ENCODE measurements at regions not wholly inside any gene's neighbourhood (a gene's known extent, or its start where the extent isn't known, plus 50 kb on each side); places are given as distances from the start of the nearest gene placed in this dataset.
"Not testable (repeated sequence)": the region's sequence is repeated elsewhere in the genome, so short reads cannot be mapped to it uniquely, and the experiment has no call there.

DNA sequence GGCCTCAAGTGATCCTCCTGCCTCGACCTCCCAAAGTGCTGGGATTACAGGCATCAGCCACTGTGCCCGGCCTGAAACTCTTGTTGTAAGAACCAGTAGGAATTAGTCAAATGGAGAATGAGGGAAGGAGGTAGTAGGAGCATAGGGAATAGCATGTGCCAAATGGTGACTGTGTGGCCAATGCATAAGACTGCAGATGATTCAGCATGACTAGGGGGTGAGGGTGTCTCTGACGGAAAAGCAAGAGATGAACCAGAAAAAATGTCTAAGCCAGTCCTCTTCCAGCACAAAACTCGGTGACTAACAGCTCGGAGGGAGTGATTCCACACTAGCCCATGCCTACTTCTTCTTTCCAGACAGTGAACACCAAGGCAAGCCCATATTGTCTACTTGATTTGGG lies 58.2 kb upstream of the DUSP21 start:
- DNase-seq (ENCODE audit: low read depth) = no peak

DNA sequence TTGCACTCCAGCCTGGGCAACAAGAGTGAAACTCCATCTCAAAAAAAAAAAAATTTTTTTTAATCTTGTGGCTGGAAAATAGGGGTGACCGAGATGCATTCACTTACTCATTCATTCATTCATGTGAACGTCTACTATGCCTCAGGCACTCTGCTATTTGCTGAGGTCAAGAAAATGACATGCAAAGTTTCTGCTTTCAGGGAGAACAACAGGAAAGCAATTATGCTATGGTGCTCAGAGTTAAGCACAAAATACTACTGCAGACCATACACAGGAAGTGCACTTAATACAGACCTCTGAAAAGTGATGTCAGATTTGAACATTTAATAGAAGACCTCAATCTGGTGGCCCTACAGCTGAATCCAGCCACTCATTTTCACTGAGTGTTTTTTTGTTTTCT lies 59.6 kb upstream of the DUSP21 start:
- no peak for DNase-seq (ENCODE audit: low read depth)

DNA sequence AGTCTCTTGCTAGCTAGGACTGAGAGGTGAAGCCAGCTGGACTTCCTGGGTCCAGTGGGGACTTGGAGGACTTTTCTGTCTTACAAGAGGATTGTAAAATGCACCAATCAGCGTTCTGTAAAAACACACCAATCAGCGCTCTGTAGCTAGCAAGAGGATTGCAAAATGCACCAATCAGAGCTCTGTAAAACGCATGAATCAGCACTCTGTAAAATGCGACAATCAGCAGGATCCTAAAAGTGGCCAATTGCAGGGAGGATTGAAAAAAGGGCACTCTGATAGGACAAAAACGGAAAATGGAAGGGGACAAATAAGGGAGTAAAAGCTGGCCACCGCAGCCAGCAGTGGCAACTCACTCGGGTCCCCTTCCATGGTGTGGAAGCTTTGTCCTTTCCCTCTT lies 65.6 kb upstream of the DUSP21 start:
- no peak for DNase-seq (ENCODE audit: low read depth)

DNA sequence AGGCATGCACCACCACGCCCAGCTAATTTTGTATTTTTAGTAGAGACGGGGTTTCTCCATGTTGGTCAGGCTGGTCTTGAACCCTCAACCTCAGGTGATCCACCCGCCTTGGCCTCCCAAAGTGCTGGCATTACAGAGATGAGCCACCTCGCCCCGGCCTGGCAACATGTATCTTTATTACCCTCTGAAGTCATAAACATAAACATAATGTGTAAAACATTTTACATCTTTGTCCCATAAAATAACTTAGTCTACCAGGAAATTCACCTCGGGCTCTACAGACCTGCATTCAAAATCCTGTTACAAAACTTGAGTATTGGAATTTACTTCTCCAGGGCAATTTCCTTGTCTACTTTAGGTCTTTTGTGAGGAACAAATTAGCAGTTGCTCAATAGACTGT lies 68.1 kb upstream of the DUSP21 start:
- DNase-seq (ENCODE audit: low read depth) = no peak

DNA sequence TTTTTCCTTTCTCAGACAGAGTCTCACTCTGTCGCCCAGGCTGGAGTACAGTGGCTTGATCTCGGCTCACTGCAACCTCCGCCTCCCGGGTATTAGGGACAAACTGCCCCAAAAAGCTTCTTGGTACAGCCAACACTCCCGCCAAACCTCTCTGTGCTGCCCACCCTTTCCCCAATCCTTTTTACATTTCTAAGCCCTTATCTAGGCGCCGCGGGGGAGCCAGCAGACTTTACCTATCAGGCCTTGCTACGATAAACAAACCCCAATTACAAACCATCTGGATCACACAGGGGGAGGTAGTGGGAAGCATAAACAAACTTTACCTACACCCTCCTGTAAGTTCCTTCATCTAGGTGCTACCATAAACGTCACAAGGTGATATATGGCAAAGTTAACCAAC lies 69.8 kb upstream of the DUSP21 start:
- DNase-seq (ENCODE audit: low read depth) = not testable (repeated sequence)

DNA sequence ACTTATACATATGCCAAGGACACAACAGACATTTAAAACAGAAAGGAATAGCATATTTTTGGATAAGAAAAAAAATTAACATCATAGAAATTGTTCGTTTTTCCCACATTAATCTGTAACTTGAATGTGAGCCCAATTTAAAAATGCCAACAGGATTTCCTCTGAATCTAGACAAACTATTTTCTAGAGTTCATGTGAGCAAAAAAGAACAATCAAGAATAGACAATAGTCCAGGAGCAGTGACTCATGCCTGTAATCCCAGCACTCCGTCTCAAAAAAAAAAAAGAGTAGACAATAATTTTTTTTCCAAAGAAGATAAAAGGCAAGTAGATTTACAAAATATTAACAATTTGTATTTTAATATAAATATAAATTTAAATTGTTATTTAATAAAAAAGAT lies 73.7 kb upstream of the DUSP21 start:
- no peak for DNase-seq (ENCODE audit: low read depth)

DNA sequence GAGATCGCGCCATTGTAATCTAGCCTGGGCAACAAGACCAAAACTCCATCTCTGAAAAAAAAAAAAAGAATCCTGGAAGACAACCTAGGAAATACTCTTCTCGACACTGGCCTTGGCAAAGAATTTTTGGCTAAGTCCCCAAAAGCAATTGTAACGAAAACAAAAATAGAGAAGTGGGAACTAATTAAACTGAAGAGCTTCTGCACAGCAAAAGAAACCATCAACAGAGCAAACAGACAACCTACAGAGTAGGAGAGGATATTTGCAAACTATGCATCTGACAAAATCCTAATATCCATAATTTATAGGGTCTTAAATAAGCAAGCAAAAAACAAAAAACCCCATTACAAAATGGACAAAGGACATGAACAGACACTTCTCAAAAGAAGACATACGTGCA lies 76.5 kb upstream of the DUSP21 start:
- DNase-seq (ENCODE audit: low read depth) = no peak

DNA sequence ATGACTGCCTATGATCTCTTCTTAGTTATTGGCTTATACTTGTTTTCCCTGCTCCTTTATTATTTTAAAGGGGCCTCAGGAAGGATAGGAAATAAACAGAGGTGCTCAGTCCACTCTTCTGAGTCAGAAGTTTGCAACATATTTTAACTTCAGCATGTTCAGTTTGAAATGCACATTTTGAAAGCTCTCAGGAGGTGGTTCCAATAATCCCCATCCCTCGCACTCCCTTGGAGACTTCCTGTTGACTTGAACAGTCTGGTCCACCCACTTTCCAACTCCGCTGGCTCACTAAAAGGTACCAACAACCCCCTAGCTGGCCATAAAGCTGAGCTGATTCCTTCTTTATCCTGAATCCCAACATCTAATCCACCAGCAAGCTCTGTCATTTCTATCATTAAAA lies 78.3 kb upstream of the DUSP21 start:
- no peak for DNase-seq (ENCODE audit: low read depth)

DNA sequence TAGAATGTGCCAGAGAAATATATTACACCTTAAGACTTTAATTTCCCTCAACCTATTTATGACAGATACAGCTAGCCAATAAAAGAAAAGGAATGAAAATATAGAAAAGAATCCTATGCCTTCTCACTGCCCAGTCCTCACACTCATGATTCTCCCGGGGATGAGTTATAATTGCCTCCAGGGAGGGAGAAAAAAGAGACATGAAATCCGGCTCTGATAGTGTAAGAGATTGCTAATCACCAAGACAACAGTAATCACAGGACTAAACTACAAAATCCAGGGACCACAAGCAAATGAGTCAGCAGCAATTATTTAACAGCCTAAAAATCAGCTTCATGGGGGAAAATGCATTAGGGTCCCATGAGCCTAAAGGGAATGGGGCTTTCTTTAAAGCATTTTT lies 95.9 kb upstream of the DUSP21 start:
- DNase-seq (ENCODE audit: low read depth) = no peak

DNA sequence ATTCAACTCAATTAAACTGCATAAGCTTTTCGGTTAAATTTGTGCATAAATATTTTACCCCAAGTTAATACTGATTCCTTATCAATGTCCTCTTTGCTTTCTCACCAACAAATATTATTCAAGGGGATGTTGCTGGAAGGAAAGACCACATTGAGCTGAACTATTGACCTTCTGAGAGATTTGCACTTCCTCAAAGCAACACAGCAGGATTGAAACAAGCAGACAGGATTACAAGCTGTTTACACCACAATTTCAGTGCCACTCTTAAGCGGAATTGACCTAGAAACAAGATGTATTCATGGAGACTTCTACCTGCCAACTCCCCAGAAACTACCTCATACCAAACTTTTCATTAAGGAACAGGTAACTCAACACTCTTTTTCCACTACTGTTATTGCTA lies 96.5 kb upstream of the DUSP21 start:
- no peak for DNase-seq (ENCODE audit: low read depth)

DNA sequence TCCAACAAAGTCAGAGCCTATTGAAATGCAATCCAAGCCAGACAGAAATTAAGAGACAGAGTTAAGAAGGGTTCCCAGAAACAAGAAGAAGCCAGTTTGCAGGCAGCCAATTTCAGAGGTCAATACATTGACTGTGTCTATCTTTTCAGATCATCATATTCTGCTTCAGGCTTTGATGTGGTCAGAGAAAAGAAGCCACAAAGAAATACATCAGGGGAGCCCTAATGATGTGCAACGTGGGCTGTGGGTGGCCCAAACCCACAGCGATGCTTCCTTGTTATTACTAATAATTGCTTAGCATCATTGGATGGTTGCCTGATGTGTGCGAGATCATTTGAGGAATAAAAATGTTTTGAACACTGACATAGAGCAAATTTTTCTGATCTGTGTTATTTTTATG lies 99.0 kb upstream of the DUSP21 start:
- DNase-seq (ENCODE audit: low read depth) = no peak

DNA sequence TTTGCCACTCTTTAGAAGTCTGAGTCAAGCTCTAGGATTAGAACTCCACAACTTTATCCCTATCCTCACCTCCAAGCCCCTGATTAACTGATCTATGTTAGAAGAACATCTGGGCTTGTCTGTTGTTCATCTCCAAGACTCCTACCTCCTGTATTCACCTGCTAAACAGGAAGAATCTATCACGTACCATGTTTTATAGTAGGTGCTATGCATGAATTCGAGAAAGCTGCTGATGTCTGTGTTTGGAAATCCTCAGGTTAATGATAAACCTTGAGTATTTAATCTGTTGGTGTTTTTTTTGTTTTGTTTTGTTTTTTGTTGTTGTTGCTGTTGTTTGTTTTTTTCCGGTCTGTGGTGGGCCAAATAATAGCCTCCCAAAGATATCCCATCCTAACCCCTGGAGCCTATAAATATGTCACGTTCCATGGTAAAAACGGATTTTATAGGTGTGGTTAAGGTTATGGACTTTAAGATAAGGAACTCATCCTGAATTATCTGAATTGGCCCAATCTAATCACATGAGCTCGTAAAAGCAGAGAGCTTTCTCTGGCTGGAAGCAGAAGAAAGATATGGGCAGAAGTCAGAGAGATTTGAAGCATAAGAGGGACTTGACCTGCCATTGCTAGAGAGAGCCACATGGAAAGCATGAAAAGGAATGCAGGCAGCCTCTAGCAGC lies 101.2 kb upstream of the DUSP21 start:
- DNase-seq (ENCODE audit: low read depth) = no peak

DNA sequence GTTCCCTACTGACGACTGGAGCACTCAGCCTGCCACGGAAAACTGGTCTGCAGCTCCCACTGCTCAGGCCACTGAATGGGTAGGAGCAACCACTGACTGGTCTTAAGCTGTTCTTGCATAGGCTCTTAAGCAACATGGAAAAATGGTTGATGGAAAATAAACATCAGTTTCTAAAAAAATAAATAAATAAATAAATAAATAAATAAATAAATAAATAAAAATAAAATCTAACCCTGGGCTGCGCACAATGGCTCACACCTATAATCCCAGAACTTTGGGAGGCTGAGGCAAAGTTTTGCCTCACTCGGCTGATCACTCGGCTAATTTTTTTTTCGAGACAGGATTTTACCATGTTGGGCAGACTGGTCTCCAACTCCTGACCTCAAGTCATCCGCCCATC lies 102.0 kb upstream of the DUSP21 start:
- not testable (repeated sequence) for DNase-seq (ENCODE audit: low read depth)

DNA sequence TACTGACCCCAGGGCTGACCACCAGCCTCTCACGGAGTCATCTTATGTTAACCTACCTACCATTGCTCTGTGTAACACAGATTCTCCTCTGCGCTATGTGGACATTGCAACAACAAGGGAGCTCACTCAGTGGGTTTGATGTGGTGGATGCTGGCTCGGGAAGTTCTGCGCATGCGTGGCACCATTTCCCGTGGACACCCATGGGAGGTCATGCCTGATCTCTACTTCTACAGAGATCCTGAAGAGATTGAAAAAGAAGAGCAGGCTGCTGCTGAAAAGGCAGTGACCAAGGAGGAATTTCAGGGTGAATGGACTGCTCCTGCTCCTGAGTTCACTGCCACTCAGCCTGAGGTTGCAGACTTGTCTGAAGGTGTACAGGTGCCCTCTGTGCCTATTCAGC lies 102.4 kb upstream of the DUSP21 start:
- not testable (repeated sequence) for DNase-seq (ENCODE audit: low read depth)

DNA sequence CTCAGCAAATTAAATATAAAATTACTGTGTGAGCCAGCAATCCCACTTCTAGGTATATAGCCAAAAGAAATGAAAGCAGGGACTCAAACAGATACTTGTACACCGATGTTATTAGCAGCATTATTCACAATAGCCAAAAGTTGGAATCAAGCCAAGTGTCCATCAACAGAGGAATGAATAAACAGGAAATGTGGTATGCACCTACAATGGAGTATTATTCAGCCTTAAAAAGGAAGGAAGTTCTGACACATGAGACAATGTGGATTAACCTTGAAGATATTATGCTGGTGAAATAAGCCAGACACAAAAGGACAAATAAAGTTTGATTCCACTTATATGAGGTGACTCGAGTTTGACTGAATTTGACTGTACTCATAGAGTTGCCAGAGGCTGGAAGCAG lies 108.3 kb upstream of the DUSP21 start:
- DNase-seq (ENCODE audit: low read depth) = no peak

DNA sequence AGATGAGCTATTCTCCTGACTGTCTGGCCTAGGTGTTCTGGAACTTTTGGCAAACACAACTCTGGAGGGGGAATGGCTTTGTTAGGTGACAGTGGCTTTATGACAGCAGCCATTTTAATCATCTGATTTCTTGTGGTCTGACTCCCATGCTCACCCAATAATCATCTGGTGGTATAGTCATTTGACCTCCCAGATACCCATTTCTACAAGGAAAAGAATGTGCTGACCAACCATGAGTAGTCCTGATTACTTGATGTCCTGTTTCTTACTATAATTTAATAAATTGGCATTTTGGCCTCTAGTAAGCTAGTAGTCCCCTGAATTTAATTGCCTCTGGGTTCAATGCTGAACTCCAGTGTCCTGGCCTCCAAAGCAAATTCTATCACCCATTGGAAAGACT lies 109.9 kb upstream of the DUSP21 start:
- DNase-seq (ENCODE audit: low read depth) = no peak

DNA sequence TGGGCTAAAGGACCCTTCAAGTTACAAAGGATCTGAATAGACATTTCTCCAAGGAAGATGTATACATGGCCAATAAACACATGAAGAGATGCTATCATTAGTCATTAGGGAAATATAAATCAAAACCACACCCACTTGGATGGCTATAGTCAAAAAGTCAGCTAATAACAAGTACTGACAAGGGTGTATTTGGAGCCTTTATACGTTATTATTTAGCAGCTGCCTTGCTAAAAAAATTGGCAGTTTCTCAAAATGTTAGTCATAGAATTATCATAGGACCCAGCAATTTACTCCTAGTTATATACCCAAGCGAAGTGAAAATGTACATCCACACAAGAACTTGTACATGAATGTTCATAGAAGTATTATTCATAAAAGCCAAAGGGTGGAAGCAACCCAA lies 112.7 kb upstream of the DUSP21 start:
- DNase-seq (ENCODE audit: low read depth) = no peak

DNA sequence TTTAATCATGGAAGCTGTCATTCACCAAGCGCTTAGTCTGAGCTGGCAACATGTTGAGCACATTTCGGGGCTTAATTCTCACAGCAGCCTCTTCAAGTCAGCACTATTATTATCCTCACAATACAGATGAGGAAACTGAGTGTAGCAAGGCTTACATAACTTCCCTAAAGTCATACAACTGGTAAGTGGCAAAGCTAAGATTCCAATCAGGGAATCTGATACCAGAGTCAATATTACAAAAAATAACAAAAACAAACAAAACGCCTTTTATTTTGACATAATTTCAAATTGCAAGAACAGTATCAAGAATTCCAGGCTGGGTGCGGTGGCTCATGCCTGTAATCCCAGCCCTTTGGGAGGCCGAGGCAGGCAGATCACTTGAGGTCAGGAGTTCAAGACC lies 120.4 kb upstream of the DUSP21 start:
- DNase-seq (ENCODE audit: low read depth) = no peak

DNA sequence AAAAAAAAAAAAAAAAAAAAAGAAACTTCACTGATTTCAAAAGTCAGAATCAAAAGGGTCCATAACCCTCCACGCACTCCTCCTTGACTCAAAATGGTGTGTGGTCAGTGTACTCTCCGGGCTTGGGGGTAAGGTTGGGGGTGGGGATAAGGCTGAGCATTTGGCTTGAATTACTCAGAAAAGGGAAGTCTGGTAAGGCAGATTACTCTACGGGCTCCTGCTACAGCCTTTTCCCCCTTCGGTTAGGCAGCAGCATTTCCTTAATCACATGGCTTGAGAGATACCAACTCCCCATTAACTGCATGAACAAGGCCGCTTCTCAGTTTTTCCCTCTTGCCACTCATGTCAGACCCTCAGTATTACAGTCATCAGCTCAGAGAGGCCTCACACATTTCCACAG lies 135.4 kb upstream of the DUSP21 start:
- DNase-seq (ENCODE audit: low read depth) = no peak

DNA sequence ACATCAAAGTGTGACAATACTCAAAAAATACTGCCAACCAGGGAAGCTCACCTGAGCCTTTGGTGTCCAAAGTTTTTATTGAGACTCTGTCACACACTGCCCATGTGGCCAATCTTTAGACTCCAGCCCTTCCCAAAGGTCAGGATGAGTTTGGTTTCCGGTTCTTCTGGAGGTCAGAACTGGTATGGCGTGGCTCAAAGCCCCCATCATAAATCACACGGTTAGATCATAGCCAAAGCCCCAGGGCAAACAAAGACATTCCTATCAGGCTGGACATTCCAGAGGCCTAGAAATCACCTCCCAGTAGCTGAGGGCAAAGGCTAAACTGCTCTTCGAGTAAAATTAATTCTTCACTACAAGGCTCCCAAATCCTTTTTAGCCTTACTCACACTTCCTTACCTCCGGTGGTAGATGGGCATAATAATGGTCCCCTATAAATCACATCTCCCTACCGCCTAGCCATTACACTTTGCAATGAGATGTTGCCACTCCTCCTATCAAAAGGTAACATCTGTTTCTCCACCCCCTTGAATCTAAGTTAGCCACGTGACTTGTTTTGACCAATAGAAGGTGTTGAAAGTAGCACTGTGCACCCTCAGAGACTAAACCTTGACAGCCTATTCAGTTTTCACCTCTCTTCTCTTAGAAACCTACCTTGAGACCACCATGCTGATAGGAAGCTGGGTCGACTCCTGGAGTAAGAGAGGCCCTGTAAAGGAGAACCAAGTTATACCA lies 137.8 kb upstream of the DUSP21 start:
- DNase-seq (ENCODE audit: low read depth) = no peak

DNA sequence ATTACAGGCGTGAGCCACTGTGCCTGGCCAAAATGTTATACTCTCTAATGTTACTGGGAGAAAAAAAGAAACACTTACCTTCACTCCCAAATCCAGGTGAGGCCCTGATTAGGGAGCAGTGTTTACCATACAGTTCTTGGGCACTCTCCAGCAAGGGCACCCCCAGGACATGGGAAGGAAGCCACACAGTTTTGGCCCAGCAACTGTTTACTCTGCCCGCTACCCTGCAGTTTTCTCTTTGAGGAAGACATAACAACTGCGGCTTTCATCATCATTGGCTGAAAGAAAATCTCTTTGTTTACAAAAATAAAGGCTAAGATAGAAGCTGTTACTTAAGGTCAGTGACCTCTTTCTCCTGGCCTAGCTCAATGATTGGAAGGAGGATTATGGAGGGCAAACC lies 145.5 kb upstream of the DUSP21 start:
- DNase-seq (ENCODE audit: low read depth) = no peak

DNA sequence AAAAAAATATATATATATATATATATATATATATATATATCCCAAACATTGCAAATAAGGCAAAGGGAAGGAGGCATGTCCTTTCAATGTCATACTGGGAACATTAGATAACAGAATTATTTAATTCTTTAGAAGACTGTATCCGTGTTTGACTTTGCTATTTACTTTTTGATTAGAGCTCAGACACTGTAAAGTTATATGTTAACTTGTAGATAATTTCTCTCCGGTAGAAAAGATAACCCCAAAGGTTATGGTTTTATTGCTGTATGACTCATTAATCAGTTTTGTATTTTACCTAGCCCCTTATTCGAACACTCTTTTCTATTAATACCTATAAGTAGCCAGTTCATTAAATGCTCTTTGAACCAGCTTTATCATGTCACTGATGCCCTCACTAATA lies 150.6 kb upstream of the DUSP21 start:
- no peak for DNase-seq (ENCODE audit: low read depth)

DNA sequence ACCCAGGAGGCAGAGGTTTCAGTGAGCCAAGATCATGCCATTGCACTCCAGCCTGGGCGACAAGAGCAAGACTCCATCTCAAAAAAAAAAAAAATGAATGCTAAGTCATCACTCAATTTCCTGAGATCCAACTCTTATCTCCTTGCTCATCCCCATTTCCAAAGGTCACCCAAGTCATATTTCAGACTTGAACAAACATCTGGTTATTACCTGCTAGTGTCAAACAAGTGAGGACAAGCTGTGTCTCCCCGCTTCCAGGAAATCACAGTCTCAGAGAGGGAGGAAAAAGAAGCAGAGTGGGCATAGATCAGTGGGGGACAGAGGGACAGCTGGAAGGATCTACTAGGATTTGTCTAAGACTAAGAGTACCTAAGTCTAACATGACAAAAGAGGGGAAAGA lies 147.5 kb upstream of the FUNDC1 start:
- no peak for DNase-seq (ENCODE audit: low read depth)
